Trophoblast cell (in vitro differentiated cells and primary cell): ENCODE measurements at regions not wholly inside any gene's neighbourhood (a gene's known extent, or its start where the extent isn't known, plus 50 kb on each side); places are given as distances from the start of the nearest gene placed in this dataset.
A peak's percentile ranks its signal among the peaks of the same experiment; 100 is the strongest.

Experiments used
- DNase-seq, 2 donors: peaks; one replicate each; pipeline ENCODE4 v3.0.0-alpha.2; 2016
- H2AFZ ChIP-seq: 2 replicates; pipeline ENCODE4 v1.6.1; 2013; ENCODE audit warnings: low read length, moderate library complexity, mild to moderate bottlenecking; ENCODE audit not compliant: insufficient read depth, poor library complexity
- H2AK5ac ChIP-seq: 2 replicates; pipeline ENCODE4 v1.6.1; 2013; ENCODE audit warnings: mild to moderate bottlenecking, low read length
- H2BK120ac ChIP-seq: 2 replicates; pipeline ENCODE4 v1.6.1; 2013; ENCODE audit warnings: low read length, mild to moderate bottlenecking, moderate library complexity; ENCODE audit not compliant: insufficient read depth, poor library complexity
- H2BK12ac ChIP-seq: 2 replicates; pipeline ENCODE4 v1.6.1; 2013; ENCODE audit warnings: mild to moderate bottlenecking, low read length, moderate library complexity
- H2BK5ac ChIP-seq: 2 replicates; pipeline ENCODE4 v1.6.1; 2013; ENCODE audit warnings: low read length, low read depth, moderate library complexity, mild to moderate bottlenecking; ENCODE audit not compliant: poor library complexity
- H3K14ac ChIP-seq: 2 replicates; pipeline ENCODE4 v1.6.1; 2013; ENCODE audit warnings: mild to moderate bottlenecking, low read length
- H3K18ac ChIP-seq: 2 replicates; pipeline ENCODE4 v1.6.1; 2013; ENCODE audit warnings: mild to moderate bottlenecking, low read length
- H3K23ac ChIP-seq: 2 replicates; pipeline ENCODE4 v1.6.1; 2013; ENCODE audit warnings: low read length
- H3K27ac ChIP-seq: 2 replicates; pipeline ENCODE4 v1.5.1; 2013; ENCODE audit warnings: low read depth, mild to moderate bottlenecking, inconsistent platforms, low read length, moderate library complexity
- H3K27me3 ChIP-seq: 2 replicates; pipeline ENCODE4 v1.6.1; 2013; ENCODE audit warnings: inconsistent platforms, mild to moderate bottlenecking, low read length, moderate library complexity; ENCODE audit not compliant: insufficient read depth
- H3K36me3 ChIP-seq, 2 experiments: 1 replicate in 1 of 2; 2 replicates in 1 of 2; pipeline ENCODE4 v1.6.1; 2013; ENCODE audit warnings: low read length in 2 of 2, mild to moderate bottlenecking in 2 of 2, moderate library complexity in 1 of 2; ENCODE audit not compliant: insufficient read depth in 2 of 2, control insufficient read depth in 1 of 2
- H3K4ac ChIP-seq: 2 replicates; pipeline ENCODE4 v1.6.1; 2013; ENCODE audit warnings: low read depth, mild to moderate bottlenecking, low read length, moderate library complexity
- H3K4me1 ChIP-seq, 2 experiments: 1 replicate in 1 of 2; 2 replicates in 1 of 2; pipeline ENCODE4 v1.6.1; 2013; ENCODE audit warnings: low read length in 2 of 2, mild to moderate bottlenecking in 2 of 2, moderate library complexity in 1 of 2; ENCODE audit not compliant: insufficient read depth in 2 of 2, control insufficient read depth in 1 of 2
- H3K4me2 ChIP-seq: 2 replicates; pipeline ENCODE4 v1.6.1; 2013; ENCODE audit warnings: inconsistent platforms, mild to moderate bottlenecking, low read length, moderate library complexity
- H3K4me3 ChIP-seq: 2 replicates; pipeline ENCODE4 v1.5.1; 2013; ENCODE audit warnings: mild to moderate bottlenecking, low read depth, low read length, inconsistent platforms
- H3K79me1 ChIP-seq: one replicate; pipeline ENCODE4 v1.6.1; 2013; ENCODE audit warnings: low read length
- H3K79me2 ChIP-seq: 2 replicates; pipeline ENCODE4 v1.6.1; 2013; ENCODE audit warnings: low read length, mild to moderate bottlenecking; ENCODE audit not compliant: control insufficient read depth, insufficient read depth, poor library complexity
- H3K9ac ChIP-seq: 2 replicates; pipeline ENCODE4 v1.6.1; 2013; ENCODE audit warnings: mild to moderate bottlenecking, low read length
- H3K9me3 ChIP-seq: 2 replicates; pipeline ENCODE4 v1.6.1; 2013; ENCODE audit warnings: low read depth, mild to moderate bottlenecking, control low read depth, inconsistent platforms, low read length; ENCODE audit not compliant: insufficient read depth
- H4K12ac ChIP-seq: 2 replicates; pipeline ENCODE4 v1.6.1; 2013; ENCODE audit warnings: low read depth, mild to moderate bottlenecking, low read length, moderate library complexity
- H4K8ac ChIP-seq: 2 replicates; pipeline ENCODE4 v1.6.1; 2013; ENCODE audit warnings: low read depth, mild to moderate bottlenecking, low read length, moderate library complexity
- H4K91ac ChIP-seq: one replicate; pipeline ENCODE4 v1.6.1; 2013; ENCODE audit warnings: low read depth, mild to moderate bottlenecking, low read length, moderate library complexity
- WGBS: extraction: QIAGEN DNeasy Blood & Tissue Kit; methylation state at CpG from one replicate; pipeline ENCODE4 v1.1.7; 2013; ENCODE audit warnings: missing lambda C conversion rate; ENCODE audit not compliant: insufficient read length, insufficient coverage; ENCODE audit errors: extremely low coverage; 5-methylcytosine and 5-hydroxymethylcytosine counted together

DNA sequence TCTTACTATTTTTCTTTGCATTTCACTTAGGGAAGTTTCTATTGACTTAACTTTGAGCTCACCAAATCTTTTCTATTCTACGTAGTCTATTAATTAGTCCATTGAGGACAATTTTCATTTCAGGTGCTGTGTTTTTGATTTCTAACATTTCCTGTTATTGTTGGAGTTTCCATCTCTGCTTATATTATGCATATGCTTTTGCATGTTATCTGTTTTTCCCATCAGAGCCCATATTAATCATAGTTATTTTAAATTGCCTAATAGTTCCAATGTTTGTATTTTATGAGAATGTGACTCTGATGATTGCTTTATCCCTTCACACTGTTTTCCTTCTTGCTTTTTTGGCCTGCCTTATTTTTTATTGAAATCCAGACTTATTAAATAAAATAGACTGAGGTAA, 414.5 kb upstream of the OPRM1 start:
- Histone ChIP-seq H4K12ac (no peak overlapping the region), H3K36me3 (no peaks in the 10 kb centered on the region), H3K4me2 (no peak overlapping the region), H3K14ac (no peak overlapping the region), H3K23ac (no peak overlapping the region), H2AK5ac (no peak overlapping the region), H2BK120ac (no peak overlapping the region), H3K4me1 (peaks cover 0 to 5% of the 10 kb centered on the region in 2 experiments), H4K8ac (no peak overlapping the region), H3K4ac (no peak overlapping the region), H3K9ac (no peak overlapping the region), H4K91ac (no peak overlapping the region), H2AFZ (no peak overlapping the region), H2BK5ac (no peak overlapping the region), H3K79me2 (no peaks in the 10 kb centered on the region), H3K18ac (no peak overlapping the region), H3K4me3 (no peak overlapping the region), H3K27ac (no peak overlapping the region), H3K79me1 (peaks cover 3% of the 10 kb centered on the region), H2BK12ac (no peak overlapping the region), H3K27me3 (no peaks in the 10 kb centered on the region), H3K9me3 (no peaks in the 10 kb centered on the region)
- DNase-seq, result peak in 1 of 2 donors; percentile 6
- WGBS, result no CpG with 5 or more reads among the region's 1 CpG

DNA sequence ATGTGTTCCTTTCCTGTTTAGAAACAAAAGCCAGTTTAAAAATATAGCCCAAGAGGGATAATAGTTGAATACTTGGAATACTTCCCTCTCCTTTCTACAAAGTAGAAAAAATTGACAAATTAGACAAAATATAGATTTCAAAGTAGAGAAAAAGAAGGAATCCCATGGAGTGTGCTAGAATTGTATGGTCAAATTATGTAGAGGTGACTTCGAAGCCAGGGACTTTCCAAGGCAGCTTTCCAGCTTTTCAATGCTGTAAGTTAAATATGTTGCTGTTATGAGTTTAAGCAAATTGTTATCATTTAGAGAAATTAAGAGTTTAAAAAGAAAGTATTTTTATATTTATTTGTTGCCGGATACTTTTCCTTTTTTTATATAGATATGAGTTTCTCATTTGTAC, 415.5 kb upstream of the OPRM1 start:
- Histone ChIP-seq H4K8ac (no peak overlapping the region), H3K27me3 (no peaks in the 10 kb centered on the region), H3K14ac (no peak overlapping the region), H4K12ac (no peak overlapping the region), H3K4me2 (no peak overlapping the region), H2BK120ac (no peak overlapping the region), H2BK5ac (no peak overlapping the region), H2AK5ac (no peak overlapping the region), H2BK12ac (no peak overlapping the region), H4K91ac (no peak overlapping the region), H3K79me1 (peaks cover 3% of the 10 kb centered on the region), H3K9ac (no peak overlapping the region), H3K18ac (no peak overlapping the region), H3K27ac (no peak overlapping the region), H3K4me1 (peaks cover 0 to 5% of the 10 kb centered on the region in 2 experiments), H3K79me2 (no peaks in the 10 kb centered on the region), H2AFZ (no peak overlapping the region), H3K9me3 (no peaks in the 10 kb centered on the region), H3K4me3 (no peak overlapping the region), H3K36me3 (no peaks in the 10 kb centered on the region), H3K23ac (no peak overlapping the region), H3K4ac (no peak overlapping the region)
- DNase-seq, result no peak
- no CpG with 5 or more reads among the region's 2 CpGs for WGBS

DNA sequence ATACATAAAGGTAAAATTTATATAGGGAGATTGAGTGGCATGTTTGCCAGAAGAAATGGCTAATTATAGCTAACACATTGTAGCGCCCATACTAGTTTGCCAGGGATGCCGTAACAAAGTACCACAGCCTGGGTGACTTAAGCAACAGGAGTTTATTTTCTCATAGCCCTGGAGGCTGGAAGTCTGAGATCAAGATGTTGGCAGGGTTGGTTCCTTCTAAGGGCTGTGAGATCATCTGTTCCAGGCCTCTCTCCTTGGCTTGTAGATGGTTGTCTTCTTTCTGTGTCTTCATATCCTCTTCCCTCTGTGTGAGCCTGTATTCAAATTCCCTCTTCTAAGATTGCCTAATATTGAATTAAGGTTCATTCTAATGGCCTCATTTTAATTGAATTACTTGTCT, 417.5 kb upstream of the OPRM1 start:
- H3K4me1 ChIP-seq, result peaks cover 0 to 5% of the 10 kb centered on the region in 2 experiments
- H4K12ac ChIP-seq, result no peak overlapping the region
- H3K9ac ChIP-seq, result no peak overlapping the region
- H3K27me3 ChIP-seq, result no peaks in the 10 kb centered on the region
- peaks cover 3% of the 10 kb centered on the region for H3K79me1 ChIP-seq
- no peaks in the 10 kb centered on the region for H3K79me2 ChIP-seq
- no peak overlapping the region for H2AFZ ChIP-seq
- no peak overlapping the region for H3K4me2 ChIP-seq
- no CpG with 5 or more reads among the region's 2 CpGs for WGBS
- H2AK5ac ChIP-seq, result no peak overlapping the region
- no peaks in the 10 kb centered on the region for H3K9me3 ChIP-seq
- DNase-seq, result no peak
- no peak overlapping the region for H3K14ac ChIP-seq
- H4K91ac ChIP-seq, result no peak overlapping the region
- no peak overlapping the region for H3K23ac ChIP-seq
- no peak overlapping the region for H3K18ac ChIP-seq
- H3K36me3 ChIP-seq, result no peaks in the 10 kb centered on the region
- H2BK12ac ChIP-seq, result no peak overlapping the region
- H3K4me3 ChIP-seq, result no peak overlapping the region
- H2BK5ac ChIP-seq, result no peak overlapping the region
- H2BK120ac ChIP-seq, result no peak overlapping the region
- no peak overlapping the region for H3K27ac ChIP-seq
- no peak overlapping the region for H3K4ac ChIP-seq
- no peak overlapping the region for H4K8ac ChIP-seq

DNA sequence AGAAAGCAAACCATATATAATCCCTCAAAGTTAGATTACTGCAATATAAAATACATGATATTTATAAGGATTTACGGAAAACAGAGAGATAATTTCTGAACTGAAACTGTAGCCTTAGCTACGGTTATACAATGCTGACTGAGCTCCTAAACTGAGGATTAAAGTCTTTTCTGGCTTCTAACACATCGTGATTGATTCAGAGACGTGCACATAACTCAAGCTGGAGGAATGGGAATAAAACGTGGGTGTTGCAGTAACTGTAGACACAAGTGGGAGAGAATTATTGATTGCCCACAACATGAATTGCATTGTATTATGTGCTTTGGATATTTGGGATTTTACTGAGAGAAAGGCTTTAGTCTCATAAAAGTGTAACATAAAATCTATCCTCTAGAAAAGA, 418.0 kb upstream of the OPRM1 start:
- no peak overlapping the region for H3K27ac ChIP-seq
- H3K4me1 ChIP-seq, result peaks cover 0 to 5% of the 10 kb centered on the region in 2 experiments
- H3K23ac ChIP-seq, result no peak overlapping the region
- no peak overlapping the region for H2AFZ ChIP-seq
- H3K4me2 ChIP-seq, result no peak overlapping the region
- no peak overlapping the region for H2BK120ac ChIP-seq
- no peak overlapping the region for H3K4ac ChIP-seq
- H2BK12ac ChIP-seq, result no peak overlapping the region
- no peak overlapping the region for H4K12ac ChIP-seq
- H3K9ac ChIP-seq, result no peak overlapping the region
- no peak overlapping the region for H4K8ac ChIP-seq
- H3K18ac ChIP-seq, result no peak overlapping the region
- no peak overlapping the region for H3K4me3 ChIP-seq
- no peaks in the 10 kb centered on the region for H3K36me3 ChIP-seq
- no CpG with 5 or more reads among the region's 5 CpGs for WGBS
- H3K79me2 ChIP-seq, result no peaks in the 10 kb centered on the region
- H3K27me3 ChIP-seq, result no peaks in the 10 kb centered on the region
- peaks cover 3% of the 10 kb centered on the region for H3K79me1 ChIP-seq
- H2AK5ac ChIP-seq, result no peak overlapping the region
- no peak overlapping the region for H4K91ac ChIP-seq
- no peak overlapping the region for H2BK5ac ChIP-seq
- H3K9me3 ChIP-seq, result no peaks in the 10 kb centered on the region
- no peak overlapping the region for H3K14ac ChIP-seq
- DNase-seq, result no peak
